IMR-90 (cell line): ENCODE measurements at regions not wholly inside any gene's neighbourhood (a gene's known extent, or its start where the extent isn't known, plus 50 kb on each side); places are given as distances from the start of the nearest gene placed in this dataset.

Experiments used
- ATAC-seq: fragments of 200-7000 bp; cut with Tn5 transposase; 2 replicates; pipeline ENCODE4 v1.9.1; 2020; ENCODE audit warnings: low read depth, mild to moderate bottlenecking, moderate library complexity
- BruUV-seq: library from RNA; stranded (reverse); fragments of 400-500 nt; replicated peaks from 2 replicates; lab custom pipeline; 2021; lab: Mats Ljungman, UMichigan
- CTCF ChIA-PET: fragments of 300-600 bp; formaldehyde crosslinking; extraction: SDS; loops from one replicate; lab custom pipeline; 2021; ENCODE audit warnings: antibody characterized with exemption; lab: Yijun Ruan, JAX
- POLR2A ChIA-PET: fragments of 300-600 bp; sonication (Branson Sonifier 250); formaldehyde crosslinking; loops from one replicate; lab custom pipeline; 2022; ENCODE audit warnings: antibody characterized with exemption; ENCODE audit not compliant: unreplicated experiment; lab: Charles Lee
- DNase-seq: peaks from one replicate; pipeline ENCODE4 v3.0.0; 2013
- H2AFZ ChIP-seq: replicated peaks from 2 replicates; pipeline ENCODE3; 2013; ENCODE audit warnings: low read length, mild to moderate bottlenecking; ENCODE audit not compliant: poor library complexity
- H2AK5ac ChIP-seq: 2 replicates; pipeline ENCODE4 v1.6.1; 2013; ENCODE audit warnings: low read depth, low read length, inconsistent platforms
- H2AK9ac ChIP-seq: replicated peaks from 2 replicates; pipeline ENCODE3; 2013; ENCODE audit warnings: mild to moderate bottlenecking, low read depth, low read length, moderate library complexity; ENCODE audit not compliant: poor library complexity
- H2BK120ac ChIP-seq: 2 replicates; pipeline ENCODE4 v1.6.1; 2013; ENCODE audit warnings: low read depth, low read length, inconsistent platforms
- H2BK15ac ChIP-seq: 3 replicates; pipeline ENCODE4 v1.6.1; 2013; ENCODE audit warnings: low read depth, low read length, inconsistent platforms
- H2BK20ac ChIP-seq: 2 replicates; pipeline ENCODE4 v1.6.1; 2013; ENCODE audit warnings: low read depth, mild to moderate bottlenecking, inconsistent platforms, low read length, moderate library complexity
- H2BK5ac ChIP-seq: 2 replicates; pipeline ENCODE4 v1.6.1; 2013; ENCODE audit warnings: mild to moderate bottlenecking, low read depth, low read length, inconsistent platforms; ENCODE audit not compliant: poor library complexity, severe bottlenecking
- H3K14ac ChIP-seq: replicated peaks from 2 replicates; pipeline ENCODE4 v1.6.1; 2013; ENCODE audit warnings: low read depth, low read length, inconsistent platforms
- H3K18ac ChIP-seq: 2 replicates; pipeline ENCODE4 v1.6.1; 2013; ENCODE audit warnings: low read depth, low read length, control low read depth
- H3K23ac ChIP-seq: 2 replicates; pipeline ENCODE4 v1.6.1; 2013; ENCODE audit warnings: low read depth, low read length, inconsistent platforms
- H3K27ac ChIP-seq: 2 replicates; pipeline ENCODE4 v1.5.1; 2013; ENCODE audit warnings: mild to moderate bottlenecking, control low read depth, low read length; ENCODE audit not compliant: insufficient read depth
- H3K27me3 ChIP-seq: 2 replicates; pipeline ENCODE4 v1.6.1; 2013; ENCODE audit warnings: low read length; ENCODE audit not compliant: control insufficient read depth, insufficient read depth
- H3K36me3 ChIP-seq: 2 replicates; pipeline ENCODE4 v1.6.1; 2013; ENCODE audit warnings: low read length, mixed read lengths; ENCODE audit not compliant: control insufficient read depth, insufficient read depth
- H3K4ac ChIP-seq: 2 replicates; pipeline ENCODE4 v1.6.1; 2013; ENCODE audit warnings: low read depth, low read length, inconsistent platforms
- H3K4me1 ChIP-seq: 2 replicates; pipeline ENCODE4 v1.6.1; 2013; ENCODE audit warnings: low read length, mixed read lengths; ENCODE audit not compliant: control insufficient read depth, insufficient read depth
- H3K4me2 ChIP-seq: 2 replicates; pipeline ENCODE4 v1.6.1; 2013; ENCODE audit warnings: low read depth, mild to moderate bottlenecking, control low read depth, low read length, moderate library complexity
- H3K4me3 ChIP-seq: 2 replicates; pipeline ENCODE4 v1.5.1; 2013; ENCODE audit warnings: low read depth, mild to moderate bottlenecking, control low read depth, low read length, moderate library complexity; ENCODE audit not compliant: insufficient read depth
- H3K56ac ChIP-seq: 2 replicates; pipeline ENCODE4 v1.6.1; 2013; ENCODE audit warnings: low read length, inconsistent platforms; ENCODE audit not compliant: insufficient read depth; ENCODE audit errors: extremely low read depth
- H3K79me1 ChIP-seq, 2 experiments: 2 replicates each; pipeline ENCODE4 v1.6.1; 2013; ENCODE audit warnings: low read length in 2 of 2, inconsistent platforms in 1 of 2, low read depth in 1 of 2
- H3K9ac ChIP-seq: 2 replicates; pipeline ENCODE4 v1.6.1; 2013; ENCODE audit warnings: low read depth, low read length, control low read depth
- H3K9me1 ChIP-seq: 2 replicates; pipeline ENCODE4 v1.6.1; 2013; ENCODE audit warnings: low read length, inconsistent platforms; ENCODE audit not compliant: insufficient read depth
- H3K9me3 ChIP-seq: 2 replicates; pipeline ENCODE4 v1.6.1; 2013; ENCODE audit warnings: low read length; ENCODE audit not compliant: control insufficient read depth, insufficient read depth
- H4K20me1 ChIP-seq: 2 replicates; pipeline ENCODE4 v1.6.1; 2013; ENCODE audit warnings: low read length, inconsistent platforms; ENCODE audit not compliant: insufficient read depth
- H4K5ac ChIP-seq: 2 replicates; pipeline ENCODE4 v1.6.1; 2013; ENCODE audit warnings: mild to moderate bottlenecking, low read depth, low read length, control low read depth
- H4K8ac ChIP-seq, 2 experiments: 2 replicates each; pipeline ENCODE4 v1.6.1; 2013; ENCODE audit warnings: low read depth in 2 of 2, low read length in 2 of 2, control low read depth in 1 of 2, inconsistent platforms in 1 of 2
- H4K91ac ChIP-seq: 2 replicates; pipeline ENCODE4 v1.6.1; 2013; ENCODE audit warnings: low read depth, low read length, inconsistent platforms; ENCODE audit not compliant: insufficient read depth
- CEBPB ChIP-seq: IDR thresholded peaks from 2 replicates; pipeline ENCODE4 v1.6.1; 2012; ENCODE audit warnings: low read depth, low read length, improper control_type of control experiment
- CHD1 ChIP-seq: IDR thresholded peaks from 2 replicates; pipeline ENCODE4 v1.6.1; 2012; ENCODE audit warnings: low read depth, low read length, improper control_type of control experiment
- ELK1 ChIP-seq: fragments of 150-350 bp; IDR thresholded peaks from 2 replicates; pipeline ENCODE4 v1.6.1; 2016; ENCODE audit warnings: low read depth, mild to moderate bottlenecking, low read length, moderate library complexity, borderline replicate concordance
- POLR2A ChIP-seq: IDR thresholded peaks from 2 replicates; pipeline ENCODE4 v1.6.1; 2012; ENCODE audit warnings: mild to moderate bottlenecking, low read depth, low read length
- WGBS, 2 experiments: methylation state at CpG; one replicate each; pipeline versions ENCODE4 v1.1.5 to v1.1.7; 2013; ENCODE audit warnings: missing lambda C conversion rate in 2 of 2; ENCODE audit not compliant: insufficient read length in 1 of 2; ENCODE audit errors: extremely low coverage in 2 of 2; 5-methylcytosine and 5-hydroxymethylcytosine counted together
- dilution Hi-C: fragments of 300-500 bp; cut with HindIII; formaldehyde crosslinking; loops from one replicate; pipeline ENCODE4 v1.14.3; 2018; ENCODE audit warnings: low sequenced_read_pairs; ENCODE audit not compliant: unreplicated experiment
- in situ Hi-C: fragments of 300-500 bp; cut with MboI; formaldehyde crosslinking; loops from 3 replicates; pipeline ENCODE4 v1.14.3; 2019; ENCODE audit warnings: low sequenced_read_pairs, inconsistent platforms, mixed read lengths
- intact Hi-C: fragments of 100-400 bp; cut with micrococcal nuclease; formaldehyde crosslinking; loops from 2 replicates; pipeline ENCODE4 v1.10.0; 2022

GRCh38 chr21:34197561-34197960 lies 124.2 kb downstream of the MRPS6 start:
- Histone ChIP-seq H3K9ac (no peak overlapping the region), H3K23ac (no peak overlapping the region), H3K9me1 (no peaks in the 10 kb centered on the region), H3K27me3 (no peaks in the 10 kb centered on the region; the same call in 1 of the 2 replicates), H2BK15ac (no peak overlapping the region), H4K5ac (no peak overlapping the region), H3K79me1 (no peaks in the 10 kb centered on the region), H2AK9ac (no peak overlapping the region), H3K27ac (no peak overlapping the region), H3K4me2 (no peak overlapping the region), H4K91ac (no peak overlapping the region), H4K8ac (no peak overlapping the region), H2AFZ (no peak overlapping the region), H3K14ac (no peak overlapping the region), H3K9me3 (no peaks in the 10 kb centered on the region), H3K4me3 (no peak overlapping the region), H4K20me1 (no peaks in the 10 kb centered on the region), H2AK5ac (no peak overlapping the region), H2BK20ac (no peak overlapping the region), H3K18ac (no peak overlapping the region), H3K56ac (no peak overlapping the region), H3K4ac (no peak overlapping the region), H2BK5ac (no peak overlapping the region), H2BK120ac (no peak overlapping the region), H3K36me3 (no peaks in the 10 kb centered on the region), H3K4me1 (peaks cover 7% of the 10 kb centered on the region; the same call in 1 of the 2 replicates)
- DNase-seq (no peak), ATAC-seq (no peak)
- WGBS, 2 experiments: no CpG with 5 or more reads among the region's 3 CpGs
- CTCF ChIA-PET: no interaction called here
- TF ChIP-seq ELK1 (no peak), POLR2A (no peak), CEBPB (no peak), CHD1 (no peak)
- dilution Hi-C loops (no loop called here), intact Hi-C loops (no loop called here), in situ Hi-C loops (no loop called here)
- no TSS peak for BruUV-seq
- POLR2A ChIA-PET: no interaction called here
